ENCODE measurements at regions not wholly inside any gene's neighbourhood (a gene's known extent, or its start where the extent isn't known, plus 50 kb on each side); places are given as distances from the start of the nearest gene placed in this dataset.
"Not testable (repeated sequence)": the region's sequence is repeated elsewhere in the genome, so short reads cannot be mapped to it uniquely, and the experiment has no call there.

DNA sequence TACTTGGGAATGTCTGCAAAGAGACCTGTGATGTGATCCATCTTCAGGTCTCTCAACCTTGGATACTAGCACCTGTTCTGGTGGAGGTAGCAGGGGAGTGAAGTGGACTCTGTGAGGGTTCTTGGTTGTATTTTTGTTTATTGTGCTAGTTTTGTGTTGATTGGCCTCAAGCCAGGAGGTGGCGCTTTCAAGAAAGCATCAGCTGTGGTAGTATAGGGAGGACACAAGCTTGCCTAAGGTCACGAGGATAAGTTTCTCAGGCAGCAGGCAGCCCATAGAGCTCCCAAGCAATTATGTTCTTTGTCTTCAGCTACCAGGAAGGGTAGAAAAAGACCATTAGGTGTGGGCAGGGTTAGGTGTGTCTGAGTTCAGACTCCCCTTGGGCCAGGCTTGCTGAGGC, 289.9 kb upstream of the TGIF2LX start:
- H3K79me1 ChIP-seq (ENCODE audit: insufficient read depth, low read depth, low read length, poor library complexity, severe bottlenecking); H3K27me3 ChIP-seq (ENCODE audit: insufficient read depth, low read length); H3K9ac ChIP-seq (ENCODE audit: extremely low read depth, insufficient read length, low read length); H3K4me2 ChIP-seq (ENCODE audit: insufficient read depth, insufficient read length, low read length); H3K27ac Mint-ChIP-seq; H3K4me1 Mint-ChIP-seq; H4K5ac ChIP-seq (ENCODE audit: insufficient read length, low read depth, low read length); H2BK120ac ChIP-seq (ENCODE audit: low read depth, low read length, poor library complexity, severe bottlenecking); H3K27me3 Mint-ChIP-seq (ENCODE audit: low read depth); H3K36me3 Mint-ChIP-seq (ENCODE audit: insufficient read depth in 1 of 3, low read depth in 3 of 3); H3K18ac ChIP-seq (ENCODE audit: insufficient read length, low read depth, low read length); H3K4me3 Mint-ChIP-seq; H3K27ac ChIP-seq (ENCODE audit: insufficient read length, low read depth, low read length); H3K56ac ChIP-seq (ENCODE audit: insufficient read length, low read depth, low read length); H2AK5ac ChIP-seq (ENCODE audit: insufficient read length, low read length); H3K79me2 ChIP-seq (ENCODE audit: insufficient read depth, low read length); H4K91ac ChIP-seq (ENCODE audit: insufficient read length, low read depth, low read length); H3K23ac ChIP-seq (ENCODE audit: insufficient read length, low read depth, low read length); H3K9me3 Mint-ChIP-seq; H3K9me3 ChIP-seq (ENCODE audit: control insufficient read depth, low read depth, low read length); H2BK5ac ChIP-seq (ENCODE audit: insufficient read length, low read length); H3K23me2 ChIP-seq (ENCODE audit: insufficient read length, low read depth, low read length, poor library complexity, severe bottlenecking); H3K14ac ChIP-seq (ENCODE audit: insufficient read depth, low read length); H3K4ac ChIP-seq (ENCODE audit: low read depth, low read length); H2BK15ac ChIP-seq (ENCODE audit: low read depth, low read length); H2BK20ac ChIP-seq (ENCODE audit: low read depth, low read length, poor library complexity, severe bottlenecking); H2BK12ac ChIP-seq (ENCODE audit: insufficient read length, low read depth, low read length); H3K4me1 ChIP-seq (ENCODE audit: insufficient read depth, low read length); H4K20me1 ChIP-seq (ENCODE audit: control insufficient read depth, insufficient read depth, insufficient read length); H2AFZ ChIP-seq (ENCODE audit: low read length); H4K8ac ChIP-seq (replicated peaks; ENCODE audit: insufficient read length, low read depth, low read length); H3T11ph ChIP-seq (ENCODE audit: low read length): not testable (repeated sequence)
- no CpG with 5 or more reads among the region's 2 CpGs for WGBS (ENCODE audit: extremely low coverage, insufficient read length, low lambda C conversion rate)
- peak; percentile 34 for DNase-seq
- TF ChIP-seq, protein P1, sequence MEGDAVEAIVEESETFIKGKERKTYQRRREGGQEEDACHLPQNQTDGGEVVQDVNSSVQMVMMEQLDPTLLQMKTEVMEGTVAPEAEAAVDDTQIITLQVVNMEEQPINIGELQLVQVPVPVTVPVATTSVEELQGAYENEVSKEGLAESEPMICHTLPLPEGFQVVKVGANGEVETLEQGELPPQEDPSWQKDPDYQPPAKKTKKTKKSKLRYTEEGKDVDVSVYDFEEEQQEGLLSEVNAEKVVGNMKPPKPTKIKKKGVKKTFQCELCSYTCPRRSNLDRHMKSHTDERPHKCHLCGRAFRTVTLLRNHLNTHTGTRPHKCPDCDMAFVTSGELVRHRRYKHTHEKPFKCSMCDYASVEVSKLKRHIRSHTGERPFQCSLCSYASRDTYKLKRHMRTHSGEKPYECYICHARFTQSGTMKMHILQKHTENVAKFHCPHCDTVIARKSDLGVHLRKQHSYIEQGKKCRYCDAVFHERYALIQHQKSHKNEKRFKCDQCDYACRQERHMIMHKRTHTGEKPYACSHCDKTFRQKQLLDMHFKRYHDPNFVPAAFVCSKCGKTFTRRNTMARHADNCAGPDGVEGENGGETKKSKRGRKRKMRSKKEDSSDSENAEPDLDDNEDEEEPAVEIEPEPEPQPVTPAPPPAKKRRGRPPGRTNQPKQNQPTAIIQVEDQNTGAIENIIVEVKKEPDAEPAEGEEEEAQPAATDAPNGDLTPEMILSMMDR (conservative IDR thresholded peaks at IDR 0.05) = peak; percentile 51; the same call in 2 of the 3 replicates

- H4K8ac ChIP-seq (replicated peaks; ENCODE audit: insufficient read length, low read depth, low read length); H3K4me2 ChIP-seq (ENCODE audit: insufficient read depth, insufficient read length, low read length); H3K4me1 ChIP-seq (ENCODE audit: insufficient read depth, low read length); H3K27ac ChIP-seq (ENCODE audit: insufficient read length, low read depth, low read length); H3K27me3 Mint-ChIP-seq (ENCODE audit: low read depth); H2BK20ac ChIP-seq (ENCODE audit: low read depth, low read length, poor library complexity, severe bottlenecking); H4K91ac ChIP-seq (ENCODE audit: insufficient read length, low read depth, low read length); H2BK15ac ChIP-seq (ENCODE audit: low read depth, low read length); H2BK12ac ChIP-seq (ENCODE audit: insufficient read length, low read depth, low read length); H2AFZ ChIP-seq (ENCODE audit: low read length); H3K27ac Mint-ChIP-seq; H3K79me2 ChIP-seq (ENCODE audit: insufficient read depth, low read length); H3K9me3 ChIP-seq (ENCODE audit: control insufficient read depth, low read depth, low read length); H3K9ac ChIP-seq (ENCODE audit: extremely low read depth, insufficient read length, low read length); H2BK5ac ChIP-seq (ENCODE audit: insufficient read length, low read length); H3K4me1 Mint-ChIP-seq; H3T11ph ChIP-seq (ENCODE audit: low read length); H3K23ac ChIP-seq (ENCODE audit: insufficient read length, low read depth, low read length); H3K9me3 Mint-ChIP-seq; H3K14ac ChIP-seq (ENCODE audit: insufficient read depth, low read length); H3K36me3 Mint-ChIP-seq (ENCODE audit: insufficient read depth in 1 of 3, low read depth in 3 of 3); H3K4me3 Mint-ChIP-seq; DNase-seq; H2BK120ac ChIP-seq (ENCODE audit: low read depth, low read length, poor library complexity, severe bottlenecking); H3K4ac ChIP-seq (ENCODE audit: low read depth, low read length); H3K18ac ChIP-seq (ENCODE audit: insufficient read length, low read depth, low read length); H4K20me1 ChIP-seq (ENCODE audit: control insufficient read depth, insufficient read depth, insufficient read length); H3K56ac ChIP-seq (ENCODE audit: insufficient read length, low read depth, low read length); H3K23me2 ChIP-seq (ENCODE audit: insufficient read length, low read depth, low read length, poor library complexity, severe bottlenecking); H3K27me3 ChIP-seq (ENCODE audit: insufficient read depth, low read length); H4K5ac ChIP-seq (ENCODE audit: insufficient read length, low read depth, low read length); H3K79me1 ChIP-seq (ENCODE audit: insufficient read depth, low read depth, low read length, poor library complexity, severe bottlenecking); H2AK5ac ChIP-seq (ENCODE audit: insufficient read length, low read length): not testable (repeated sequence)
- no CpG with 5 or more reads among the region's 4 CpGs for WGBS (ENCODE audit: extremely low coverage, insufficient read length, low lambda C conversion rate)
These were observed 285.8 kb upstream of the TGIF2LX start for GRCh38 chrX:89635887-89636286.

All from H9 (cell line).